Activated T-helper 1 cell treated with anti-CD3 and anti-CD28 coated beads, Interleukin-12 subunit alpha, Interleukin-12 subunit beta, Interleukin-2, Interleukin-4 antibody, amounts not matched to agents 30 ng/mL and 10 ng/mL and 1 ng/mL, durations not matched to agents 14 hours and 24 hours and 36 hours (primary cell): ENCODE measurements at regions not wholly inside any gene's neighbourhood (a gene's known extent, or its start where the extent isn't known, plus 50 kb on each side); places are given as distances from the start of the nearest gene placed in this dataset.

ENCODE experiments used
- DNase-seq: peaks from one replicate; pipeline ENCODE4 v3.0.0; 2021; ENCODE audit warnings: low spot score
- H3K27ac Mint-ChIP-seq: one replicate; pipeline ENCODE4 v1.8.0; 2021; ENCODE audit warnings: mild to moderate bottlenecking, mixed read lengths
- H3K27me3 Mint-ChIP-seq: one replicate; pipeline ENCODE4 v1.8.0; 2022; ENCODE audit warnings: mild to moderate bottlenecking, moderate library complexity, mixed read lengths; ENCODE audit not compliant: insufficient read depth
- H3K36me3 Mint-ChIP-seq: one replicate; pipeline ENCODE4 v1.8.0; 2021; ENCODE audit warnings: low read depth, mixed read lengths
- H3K4me1 Mint-ChIP-seq: one replicate; pipeline ENCODE4 v1.8.0; 2021; ENCODE audit warnings: low read depth, mixed read lengths
- H3K4me3 Mint-ChIP-seq: one replicate; pipeline ENCODE4 v1.8.0; 2021; ENCODE audit warnings: mild to moderate bottlenecking, moderate library complexity, mixed read lengths
- H3K9me3 Mint-ChIP-seq: one replicate; pipeline ENCODE4 v1.8.0; 2021; ENCODE audit warnings: mixed read lengths
- intact Hi-C: fragments of 100-400 bp; cut with micrococcal nuclease; formaldehyde crosslinking; loops from one replicate; pipeline ENCODE4 v1.15.1; 2024

DNA sequence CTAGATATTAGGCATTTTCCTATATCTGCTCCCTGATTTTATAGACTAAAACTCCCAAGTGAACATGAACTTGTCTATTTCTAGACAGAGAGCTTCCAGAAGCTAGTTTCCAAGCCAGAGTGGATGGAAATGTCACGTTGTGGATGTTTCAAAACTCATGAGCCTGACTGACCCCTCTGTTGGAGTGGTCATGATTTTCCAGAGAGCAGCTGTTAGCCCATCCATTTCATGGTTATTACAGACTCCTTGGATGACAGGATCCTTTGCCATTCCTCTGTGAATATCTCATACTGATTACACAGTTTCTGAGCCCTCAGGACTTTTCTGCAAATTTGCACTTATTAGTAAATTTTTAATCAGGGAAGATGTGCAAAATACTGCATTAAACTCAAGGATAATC is 76.8 kb upstream of the ATF3 start:
- intact Hi-C loops: no loop called here
- Mint-ChIP-seq H3K27me3 (peaks cover 20% of the 10 kb centered on the region), H3K9me3 (no peaks in the 10 kb centered on the region), H3K4me3 (no peak overlapping the region), H3K36me3 (no peaks in the 10 kb centered on the region), H3K27ac (no peak overlapping the region), H3K4me1 (no peaks in the 10 kb centered on the region)
- DNase-seq: no peak

DNA sequence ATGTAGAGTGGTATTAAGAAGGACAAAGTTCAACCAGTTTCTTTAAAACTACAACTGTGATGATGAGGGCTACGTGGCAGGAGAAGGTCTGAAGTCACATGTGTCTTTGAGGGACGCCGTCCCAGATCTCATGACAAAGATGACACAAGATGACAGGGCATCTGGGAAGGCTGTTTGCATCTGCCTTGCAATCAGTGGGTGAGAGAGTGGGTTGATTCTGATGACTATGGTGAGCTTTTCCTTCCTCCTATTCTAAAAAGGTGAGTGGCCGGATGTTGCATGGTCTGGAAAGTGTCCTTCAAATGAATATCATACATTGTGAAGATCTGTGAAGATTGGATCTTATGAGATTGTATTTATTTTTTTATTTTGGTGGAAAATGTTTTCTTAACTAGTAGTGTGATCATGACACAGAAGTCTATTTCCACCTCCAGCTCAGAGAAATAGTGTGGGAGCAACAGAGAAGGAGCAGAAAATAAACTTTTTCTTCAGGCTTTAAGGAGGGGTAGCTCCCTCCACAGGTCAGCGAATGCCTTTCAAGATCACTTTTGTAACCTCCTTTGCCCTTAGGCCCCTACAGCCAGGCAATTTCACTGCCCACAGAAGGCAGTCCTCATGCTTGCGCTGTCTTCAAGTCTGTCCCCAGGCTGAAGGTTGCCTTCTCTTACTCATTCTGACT is 76.0 kb upstream of the ATF3 start:
- H3K27ac Mint-ChIP-seq: no peak overlapping the region
- no peaks in the 10 kb centered on the region for H3K4me1 Mint-ChIP-seq
- no peaks in the 10 kb centered on the region for H3K36me3 Mint-ChIP-seq
- no peaks in the 10 kb centered on the region for H3K9me3 Mint-ChIP-seq
- intact Hi-C loops: no loop called here
- no peak overlapping the region for H3K4me3 Mint-ChIP-seq
- peaks cover 20% of the 10 kb centered on the region for H3K27me3 Mint-ChIP-seq
- no peak for DNase-seq

DNA sequence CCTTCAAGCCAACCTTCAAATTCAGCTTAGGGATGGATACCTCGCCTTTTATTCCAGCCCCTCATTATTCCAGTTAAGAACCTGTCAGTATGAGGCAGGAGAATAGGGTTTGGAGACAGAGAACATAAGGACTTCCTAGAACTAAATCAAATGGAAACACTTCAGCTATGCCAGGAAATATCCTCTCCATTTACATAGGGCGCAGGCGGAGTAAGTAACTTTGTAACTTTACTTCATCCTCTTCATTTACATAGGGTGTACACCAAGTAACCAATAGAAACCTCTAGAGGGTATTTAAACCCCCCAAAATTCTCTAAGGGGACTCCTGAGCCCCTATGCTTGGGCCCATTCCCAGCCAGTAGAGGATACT is 75.4 kb upstream of the ATF3 start:
- Mint-ChIP-seq H3K4me1 (no peaks in the 10 kb centered on the region), H3K4me3 (no peak overlapping the region), H3K9me3 (no peaks in the 10 kb centered on the region), H3K27ac (no peak overlapping the region), H3K36me3 (no peaks in the 10 kb centered on the region), H3K27me3 (peaks cover 20% of the 10 kb centered on the region)
- DNase-seq: no peak
- intact Hi-C loops: no loop called here

DNA sequence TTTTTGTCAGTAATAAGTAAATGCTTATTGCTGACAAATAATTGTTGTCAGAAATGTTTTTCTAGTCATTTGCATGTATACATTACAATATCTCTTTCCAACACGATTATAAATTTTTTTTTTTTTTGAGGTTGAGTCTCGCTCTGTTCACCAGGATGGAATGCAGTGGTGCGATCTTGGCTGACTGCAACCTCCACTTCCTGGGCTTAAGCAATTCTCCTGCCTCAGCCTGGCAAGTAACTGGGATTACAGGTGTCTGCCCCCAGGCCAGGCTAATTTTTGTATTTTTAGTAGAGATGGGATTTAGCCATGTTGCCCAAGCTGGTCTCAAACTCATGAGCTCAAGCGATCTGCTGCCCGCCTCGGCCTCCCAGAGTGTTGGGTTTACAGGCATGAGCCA is 72.0 kb upstream of the ATF3 start:
- intact Hi-C loops: no loop called here
- Mint-ChIP-seq H3K27ac (no peak overlapping the region), H3K9me3 (no peaks in the 10 kb centered on the region), H3K27me3 (peaks cover 8% of the 10 kb centered on the region), H3K4me3 (no peak overlapping the region), H3K4me1 (no peaks in the 10 kb centered on the region), H3K36me3 (no peaks in the 10 kb centered on the region)
- no peak for DNase-seq

DNA sequence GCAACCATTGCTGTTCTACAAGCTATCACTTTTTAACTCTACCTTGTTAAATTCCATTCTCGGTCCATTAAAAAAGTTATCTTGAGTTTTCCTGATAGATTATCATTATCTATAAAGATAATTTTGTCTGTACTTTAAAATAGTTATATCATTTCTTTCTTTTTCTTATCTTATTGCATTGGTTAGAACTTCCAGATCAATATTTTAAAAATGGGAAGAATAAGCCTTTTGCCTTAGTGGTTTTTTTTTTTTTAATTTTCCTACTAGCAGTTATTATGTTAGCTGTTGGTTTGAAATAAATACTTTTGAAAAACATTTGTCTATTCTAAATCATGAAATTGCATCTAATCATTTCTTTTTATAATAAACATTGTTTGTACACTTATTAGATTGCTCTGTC is 71.0 kb upstream of the ATF3 start:
- H3K36me3 Mint-ChIP-seq: no peaks in the 10 kb centered on the region
- intact Hi-C loops: no loop called here
- no peak for DNase-seq
- no peak overlapping the region for H3K27ac Mint-ChIP-seq
- no peaks in the 10 kb centered on the region for H3K9me3 Mint-ChIP-seq
- H3K4me3 Mint-ChIP-seq: no peak overlapping the region
- H3K27me3 Mint-ChIP-seq: peaks cover 5% of the 10 kb centered on the region
- no peaks in the 10 kb centered on the region for H3K4me1 Mint-ChIP-seq

DNA sequence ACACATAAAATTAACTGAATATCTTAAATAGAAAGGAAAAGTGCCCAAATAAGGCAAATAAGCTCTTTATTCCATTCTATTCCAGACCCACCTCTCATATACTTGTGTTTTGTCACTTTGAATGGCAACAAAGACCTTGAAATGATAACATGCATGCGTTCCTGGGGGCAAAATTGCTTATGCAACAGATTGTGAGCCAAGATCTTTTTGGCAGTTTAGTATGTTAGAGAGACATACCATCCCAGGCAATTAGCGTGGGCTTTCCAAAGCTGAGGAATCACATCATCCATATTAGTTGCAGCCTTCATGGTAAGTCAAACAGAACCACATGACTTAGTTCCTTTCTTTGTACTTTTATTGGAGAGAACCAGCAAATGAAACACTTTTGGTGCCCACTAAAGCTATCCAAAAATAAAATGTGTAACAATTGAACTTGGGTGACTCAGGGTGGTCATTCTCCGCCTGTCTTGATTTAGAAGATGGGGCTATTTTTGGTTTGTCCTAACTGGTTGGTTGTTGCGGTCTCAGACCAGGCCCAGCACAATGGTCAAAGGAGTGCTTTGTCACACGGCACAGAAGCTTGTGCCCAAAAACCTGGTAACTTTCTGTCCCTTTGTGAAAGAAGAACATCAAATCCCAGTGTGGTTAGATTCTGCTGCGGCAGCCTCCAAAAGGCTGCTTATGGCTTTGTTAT is 68.7 kb upstream of the ATF3 start:
- H3K27ac Mint-ChIP-seq: no peak overlapping the region
- no peak overlapping the region for H3K4me3 Mint-ChIP-seq
- H3K9me3 Mint-ChIP-seq: no peaks in the 10 kb centered on the region
- H3K4me1 Mint-ChIP-seq: no peaks in the 10 kb centered on the region
- intact Hi-C loops: no loop called here
- H3K36me3 Mint-ChIP-seq: no peaks in the 10 kb centered on the region
- H3K27me3 Mint-ChIP-seq: peaks cover 12% of the 10 kb centered on the region
- DNase-seq: no peak

DNA sequence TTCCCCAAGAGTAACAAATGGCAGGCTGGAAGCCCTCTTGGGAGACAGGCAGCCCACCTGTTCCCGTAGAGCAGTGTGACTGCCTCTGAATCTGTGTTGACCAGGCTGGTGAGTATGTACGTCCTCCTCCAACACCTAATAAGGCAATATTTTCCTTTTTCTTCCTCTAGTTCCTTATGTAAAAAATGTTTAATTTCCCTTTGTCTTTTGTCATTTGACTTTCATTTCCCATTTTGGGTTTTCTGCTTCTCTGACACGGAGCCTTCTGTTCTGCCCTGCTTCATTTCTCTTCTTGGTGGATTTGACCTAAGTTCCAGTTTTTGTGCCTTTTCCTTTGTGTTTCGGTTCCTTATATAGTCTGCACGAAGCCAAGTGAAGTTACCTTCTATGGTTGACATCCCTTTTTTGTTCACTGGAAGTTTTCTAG is 65.8 kb upstream of the ATF3 start:
- H3K27ac Mint-ChIP-seq: no peak overlapping the region
- no peak for DNase-seq
- H3K36me3 Mint-ChIP-seq: no peaks in the 10 kb centered on the region
- intact Hi-C loops: no loop called here
- no peaks in the 10 kb centered on the region for H3K4me1 Mint-ChIP-seq
- H3K4me3 Mint-ChIP-seq: no peak overlapping the region
- H3K9me3 Mint-ChIP-seq: no peaks in the 10 kb centered on the region
- H3K27me3 Mint-ChIP-seq: peaks cover 26% of the 10 kb centered on the region

DNA sequence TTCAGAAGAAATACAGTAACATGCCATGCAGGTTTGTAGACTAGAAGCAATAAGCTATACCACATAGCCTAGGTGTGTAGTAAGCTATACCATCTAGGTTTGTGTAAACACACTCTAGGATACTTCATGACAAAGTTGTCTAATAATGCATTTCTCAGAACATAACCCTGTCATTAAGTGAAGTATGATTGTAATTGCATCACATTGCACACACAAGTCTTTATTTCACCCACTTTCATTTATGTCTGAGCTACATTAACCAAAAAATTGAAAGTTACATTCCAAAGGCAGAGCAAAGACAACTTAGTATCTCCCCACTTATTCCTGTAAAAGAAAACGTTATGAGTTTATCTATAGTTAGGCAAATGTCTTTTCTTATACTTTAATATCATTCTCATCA is 64.5 kb upstream of the ATF3 start:
- H3K4me1 Mint-ChIP-seq: no peaks in the 10 kb centered on the region
- H3K27me3 Mint-ChIP-seq: peaks cover 32% of the 10 kb centered on the region
- no peaks in the 10 kb centered on the region for H3K9me3 Mint-ChIP-seq
- no peak for DNase-seq
- no peak overlapping the region for H3K27ac Mint-ChIP-seq
- H3K36me3 Mint-ChIP-seq: no peaks in the 10 kb centered on the region
- no peak overlapping the region for H3K4me3 Mint-ChIP-seq
- intact Hi-C loops: no loop called here

DNA sequence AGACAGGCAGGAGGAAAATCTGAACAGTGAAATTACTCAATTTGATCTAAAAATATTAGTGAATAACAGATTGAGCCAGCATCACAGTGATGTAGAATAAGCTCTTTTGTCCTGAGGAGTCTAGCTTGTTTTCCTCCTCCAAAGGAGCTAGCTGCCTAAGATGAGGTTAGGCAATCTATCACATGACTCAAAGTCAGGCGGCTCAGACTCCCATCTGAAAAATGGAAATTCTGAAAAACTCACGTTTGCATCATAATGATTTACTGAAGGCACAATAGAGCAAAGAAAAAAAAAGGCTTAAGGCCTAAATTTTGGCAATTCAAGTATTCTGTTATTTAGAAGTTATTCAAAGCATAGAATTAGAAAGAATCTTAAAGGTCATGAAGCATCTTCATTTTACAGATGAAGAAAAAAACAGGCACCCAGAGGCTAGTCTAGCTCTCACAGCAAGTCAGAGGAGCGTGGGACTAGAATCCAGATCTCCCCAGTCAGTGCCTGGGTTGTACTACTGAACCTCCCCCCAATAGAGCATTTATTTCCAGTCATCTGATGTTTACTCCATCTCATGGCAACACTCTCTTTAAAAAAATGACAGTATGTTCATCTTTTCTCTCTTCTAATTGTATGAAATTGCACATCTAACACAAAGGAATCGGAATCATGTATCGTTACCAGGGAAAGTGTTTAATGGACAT is 62.5 kb upstream of the ATF3 start:
- no peak overlapping the region for H3K4me3 Mint-ChIP-seq
- intact Hi-C loops: no loop called here
- H3K27me3 Mint-ChIP-seq: peaks cover 50% of the 10 kb centered on the region
- H3K9me3 Mint-ChIP-seq: no peaks in the 10 kb centered on the region
- no peak for DNase-seq
- no peak overlapping the region for H3K27ac Mint-ChIP-seq
- no peaks in the 10 kb centered on the region for H3K36me3 Mint-ChIP-seq
- H3K4me1 Mint-ChIP-seq: no peaks in the 10 kb centered on the region

DNA sequence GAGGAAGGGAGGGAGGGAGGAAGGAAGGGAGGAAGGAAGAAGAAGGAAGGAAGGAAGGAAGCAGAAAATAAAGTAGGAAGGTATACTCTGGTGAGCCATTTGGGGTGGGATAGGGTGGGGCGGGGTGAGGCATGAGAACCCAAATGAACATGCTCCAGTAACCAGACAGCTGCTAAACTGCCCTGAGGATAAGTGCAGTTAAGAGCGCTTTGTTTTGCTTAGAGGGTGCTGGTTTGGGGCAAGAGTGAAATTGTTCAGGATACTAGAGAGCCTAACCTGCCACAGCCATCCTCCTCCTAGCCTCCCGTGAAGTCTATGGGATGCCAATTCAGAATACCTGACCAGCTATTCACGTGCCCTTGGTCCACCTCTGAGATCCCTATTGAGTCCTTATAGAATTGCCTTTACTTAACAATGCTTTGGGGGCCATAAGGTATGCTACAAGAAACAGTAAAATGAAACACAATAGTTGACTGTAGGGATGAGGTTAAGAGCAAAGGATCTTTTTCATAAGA is 59.0 kb upstream of the ATF3 start:
- no peak overlapping the region for H3K27ac Mint-ChIP-seq
- H3K4me3 Mint-ChIP-seq: no peak overlapping the region
- intact Hi-C loops: loop anchor here (10.0 kb wide), 1 partner anchor 265 kb away; the partner anchor contains the start of gene PPP2R5A
- H3K9me3 Mint-ChIP-seq: no peaks in the 10 kb centered on the region
- no peaks in the 10 kb centered on the region for H3K4me1 Mint-ChIP-seq
- peaks cover 57% of the 10 kb centered on the region for H3K27me3 Mint-ChIP-seq
- no peak for DNase-seq
- H3K36me3 Mint-ChIP-seq: no peaks in the 10 kb centered on the region

DNA sequence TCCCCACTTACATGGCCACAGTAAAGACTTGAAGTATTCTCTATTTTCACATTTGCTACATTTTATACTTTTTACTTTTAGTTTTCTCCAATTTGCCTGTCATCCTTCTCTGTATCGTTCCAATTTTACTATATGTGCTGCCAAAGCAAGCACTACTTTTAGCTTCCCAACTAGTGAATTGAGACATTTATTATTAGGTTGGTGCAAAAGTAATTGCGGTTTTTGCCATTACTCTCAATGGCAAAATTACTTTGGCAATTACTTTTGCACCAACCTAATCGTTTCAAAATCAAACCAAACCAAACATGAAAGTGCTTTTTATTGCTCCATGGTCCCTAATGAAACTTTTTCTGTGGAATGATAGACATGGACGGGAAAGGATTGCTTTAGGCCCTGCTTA is 56.6 kb upstream of the ATF3 start:
- Mint-ChIP-seq H3K4me3 (no peak overlapping the region), H3K9me3 (peaks cover 9% of the 10 kb centered on the region), H3K4me1 (no peaks in the 10 kb centered on the region), H3K36me3 (no peaks in the 10 kb centered on the region), H3K27me3 (peaks cover 60% of the 10 kb centered on the region), H3K27ac (no peak overlapping the region)
- intact Hi-C loops: loop anchor here (10.0 kb wide), 1 partner anchor 267 kb away; the partner anchor contains the start of gene PPP2R5A
- no peak for DNase-seq

DNA sequence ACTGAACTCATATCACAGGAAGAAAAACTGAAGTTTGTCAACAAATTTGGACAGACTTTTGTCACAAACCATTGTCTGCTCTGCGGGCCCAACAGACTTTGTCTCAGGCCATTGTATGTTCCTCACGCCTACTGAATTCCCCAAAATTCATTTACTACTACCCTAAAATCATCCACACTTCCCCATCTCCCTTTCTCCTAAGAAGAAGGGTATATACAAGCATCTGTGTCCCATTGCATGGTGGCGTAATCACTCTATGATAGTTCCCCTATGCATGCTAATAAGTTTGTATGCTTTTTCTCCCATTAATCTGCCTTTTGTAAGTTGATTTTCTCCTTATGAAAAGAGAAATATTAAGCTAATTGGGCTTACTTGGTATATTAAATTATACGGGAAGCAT is 54.9 kb upstream of the ATF3 start:
- Mint-ChIP-seq H3K9me3 (peaks cover 9% of the 10 kb centered on the region), H3K4me3 (no peak overlapping the region), H3K4me1 (no peaks in the 10 kb centered on the region), H3K27ac (no peak overlapping the region), H3K36me3 (peaks cover 4% of the 10 kb centered on the region), H3K27me3 (peaks cover 66% of the 10 kb centered on the region)
- intact Hi-C loops: loop anchor here (10.0 kb wide), 1 partner anchor 269 kb away; the partner anchor contains the start of gene PPP2R5A
- no peak for DNase-seq

DNA sequence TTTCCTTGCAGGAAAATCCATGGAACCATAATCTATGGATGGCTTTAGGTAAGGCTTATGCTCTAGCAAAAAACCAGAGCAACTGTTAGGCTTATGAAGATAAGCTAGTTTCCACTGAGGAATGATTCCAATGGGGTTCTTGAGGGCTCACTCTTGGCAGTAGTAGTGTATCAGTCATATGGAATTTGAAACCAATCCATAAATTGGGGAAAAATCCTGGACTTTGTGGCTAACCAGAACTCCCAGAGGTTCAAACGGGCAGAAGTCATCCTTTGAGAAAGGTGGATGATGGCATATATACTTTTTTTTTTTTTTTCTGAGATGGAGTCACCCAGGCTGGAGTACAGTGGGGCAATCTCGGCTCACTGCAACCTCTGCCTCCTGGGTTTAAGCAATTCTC is 54.2 kb upstream of the ATF3 start:
- intact Hi-C loops: loop anchor here (10.0 kb wide), 1 partner anchor 270 kb away; the partner anchor contains the start of gene PPP2R5A

More for the DNA sequence above, 54.2 kb upstream of the ATF3 start:
- DNase-seq: no peak
- Mint-ChIP-seq H3K9me3 (peaks cover 9% of the 10 kb centered on the region), H3K27me3 (peaks cover 60% of the 10 kb centered on the region), H3K36me3 (peaks cover 4% of the 10 kb centered on the region), H3K27ac (no peak overlapping the region), H3K4me1 (peaks cover 6% of the 10 kb centered on the region), H3K4me3 (no peak overlapping the region)
